H9 (cell line): ENCODE measurements at regions not wholly inside any gene's neighbourhood (a gene's known extent, or its start where the extent isn't known, plus 50 kb on each side); places are given as distances from the start of the nearest gene placed in this dataset.

Experiments
- DNase-seq: peaks from one replicate; pipeline ENCODE4 v3.0.0-alpha.2; 2017
- H2AFZ ChIP-seq: one replicate; pipeline ENCODE4 v1.6.1; 2013; ENCODE audit warnings: mild to moderate bottlenecking, low read length, control low read depth, moderate library complexity
- H2AK5ac ChIP-seq: 2 replicates; pipeline ENCODE4 v1.6.1; 2013; ENCODE audit warnings: low read length, control low read depth, mixed read lengths; ENCODE audit not compliant: insufficient read length
- H2BK120ac ChIP-seq: one replicate; pipeline ENCODE4 v1.6.1; 2013; ENCODE audit warnings: low read depth, mild to moderate bottlenecking, low read length, control low read depth, inconsistent platforms; ENCODE audit not compliant: poor library complexity, severe bottlenecking
- H2BK12ac ChIP-seq: 2 replicates; pipeline ENCODE4 v1.6.1; 2013; ENCODE audit warnings: low read length, control low read depth, mixed read lengths, low read depth; ENCODE audit not compliant: insufficient read length
- H2BK15ac ChIP-seq: 2 replicates; pipeline ENCODE4 v1.6.1; 2013; ENCODE audit warnings: low read depth, low read length, control low read depth
- H2BK20ac ChIP-seq: one replicate; pipeline ENCODE4 v1.6.1; 2013; ENCODE audit warnings: low read depth, mild to moderate bottlenecking, low read length, control low read depth, inconsistent platforms; ENCODE audit not compliant: poor library complexity, severe bottlenecking
- H2BK5ac ChIP-seq: 2 replicates; pipeline ENCODE4 v1.6.1; 2013; ENCODE audit warnings: low read length, control low read depth, mixed read lengths; ENCODE audit not compliant: insufficient read length
- H3K14ac ChIP-seq: 2 replicates; pipeline ENCODE4 v1.6.1; 2013; ENCODE audit warnings: low read length, control low read depth; ENCODE audit not compliant: insufficient read depth
- H3K18ac ChIP-seq: 2 replicates; pipeline ENCODE4 v1.6.1; 2013; ENCODE audit warnings: low read depth, mild to moderate bottlenecking, mixed read lengths, low read length, control low read depth; ENCODE audit not compliant: insufficient read length
- H3K23ac ChIP-seq: 2 replicates; pipeline ENCODE4 v1.6.1; 2013; ENCODE audit warnings: low read length, control low read depth, mixed read lengths, low read depth; ENCODE audit not compliant: insufficient read length
- H3K23me2 ChIP-seq: 2 replicates; pipeline ENCODE4 v1.6.1; 2013; ENCODE audit warnings: low read depth, mild to moderate bottlenecking, mixed read lengths, low read length, control low read depth; ENCODE audit not compliant: insufficient read length, poor library complexity, severe bottlenecking
- H3K27ac ChIP-seq: 2 replicates; pipeline ENCODE4 v1.5.1; 2013; ENCODE audit warnings: low read length, control low read depth, mixed read lengths, low read depth; ENCODE audit not compliant: insufficient read length
- H3K27me3 ChIP-seq: 2 replicates; pipeline ENCODE4 v1.6.1; 2013; ENCODE audit warnings: low read length, control low read depth, inconsistent platforms; ENCODE audit not compliant: insufficient read depth
- H3K4ac ChIP-seq: 2 replicates; pipeline ENCODE4 v1.6.1; 2013; ENCODE audit warnings: low read depth, mild to moderate bottlenecking, control low read depth, inconsistent platforms, low read length, moderate library complexity
- H3K4me1 ChIP-seq: 2 replicates; pipeline ENCODE4 v1.6.1; 2013; ENCODE audit warnings: low read length, control low read depth, inconsistent platforms; ENCODE audit not compliant: insufficient read depth
- H3K4me2 ChIP-seq: 2 replicates; pipeline ENCODE4 v1.6.1; 2013; ENCODE audit warnings: low read length, control low read depth, mixed read lengths; ENCODE audit not compliant: insufficient read length, insufficient read depth
- H3K56ac ChIP-seq: 2 replicates; pipeline ENCODE4 v1.6.1; 2013; ENCODE audit warnings: low read depth, mild to moderate bottlenecking, mixed read lengths, low read length, control low read depth; ENCODE audit not compliant: insufficient read length
- H3K79me1 ChIP-seq: 2 replicates; pipeline ENCODE4 v1.6.1; 2013; ENCODE audit warnings: low read depth, mild to moderate bottlenecking, moderate library complexity, low read length, control low read depth, inconsistent platforms; ENCODE audit not compliant: insufficient read depth, poor library complexity, severe bottlenecking
- H3K79me2 ChIP-seq: 2 replicates; pipeline ENCODE4 v1.6.1; 2013; ENCODE audit warnings: low read length, control low read depth, inconsistent platforms; ENCODE audit not compliant: insufficient read depth
- H3K9ac ChIP-seq: 2 replicates; pipeline ENCODE4 v1.6.1; 2013; ENCODE audit warnings: low read length, control low read depth, mixed read lengths; ENCODE audit not compliant: insufficient read length; ENCODE audit errors: extremely low read depth
- H3K9me3 ChIP-seq: one replicate; pipeline ENCODE4 v1.6.1; 2013; ENCODE audit warnings: low read depth, low read length, inconsistent platforms; ENCODE audit not compliant: control insufficient read depth
- H3T11ph ChIP-seq: one replicate; pipeline ENCODE4 v1.6.1; 2013; ENCODE audit warnings: mild to moderate bottlenecking, low read length, control low read depth, inconsistent platforms
- H4K20me1 ChIP-seq: one replicate; pipeline ENCODE4 v1.6.1; 2013; ENCODE audit not compliant: control insufficient read depth, insufficient read length, insufficient read depth
- H4K5ac ChIP-seq: 2 replicates; pipeline ENCODE4 v1.6.1; 2013; ENCODE audit warnings: low read depth, mild to moderate bottlenecking, mixed read lengths, low read length, control low read depth; ENCODE audit not compliant: insufficient read length
- H4K8ac ChIP-seq: replicated peaks from 2 replicates; pipeline ENCODE4 v1.6.1; 2013; ENCODE audit warnings: low read length, control low read depth, mixed read lengths, low read depth; ENCODE audit not compliant: insufficient read length
- H4K91ac ChIP-seq: 2 replicates; pipeline ENCODE4 v1.6.1; 2013; ENCODE audit warnings: low read depth, mild to moderate bottlenecking, moderate library complexity, mixed read lengths, low read length, control low read depth; ENCODE audit not compliant: insufficient read length
- H3K27ac Mint-ChIP-seq, 3 experiments: 2 replicates in 2 of 3; 3 replicates in 1 of 3; pipeline ENCODE4 v1.8.0; 2020 to 2021; ENCODE audit warnings: mixed read lengths in 3 of 3, mild to moderate bottlenecking in 1 of 3, moderate library complexity in 1 of 3
- H3K27me3 Mint-ChIP-seq: 2 replicates; pipeline ENCODE4 v1.8.0; 2021; ENCODE audit warnings: low read depth, mild to moderate bottlenecking, moderate library complexity, mixed read lengths
- H3K36me3 Mint-ChIP-seq, 3 experiments: 2 replicates in 2 of 3; 3 replicates in 1 of 3; pipeline ENCODE4 v1.8.0; 2020 to 2021; ENCODE audit warnings: low read depth in 3 of 3, mixed read lengths in 3 of 3; ENCODE audit not compliant: insufficient read depth in 1 of 3
- H3K4me1 Mint-ChIP-seq, 2 experiments: 2 replicates each; pipeline ENCODE4 v1.8.0; 2020; ENCODE audit warnings: mixed read lengths in 2 of 2
- H3K4me3 Mint-ChIP-seq, 2 experiments: 2 replicates in 1 of 2; 3 replicates in 1 of 2; pipeline ENCODE4 v1.8.0; 2020 to 2021; ENCODE audit warnings: mild to moderate bottlenecking in 2 of 2, mixed read lengths in 2 of 2, moderate library complexity in 1 of 2
- H3K9me3 Mint-ChIP-seq, 2 experiments: 2 replicates in 1 of 2; 3 replicates in 1 of 2; pipeline ENCODE4 v1.8.0; 2020; ENCODE audit warnings: mild to moderate bottlenecking in 2 of 2, mixed read lengths in 2 of 2, moderate library complexity in 1 of 2
- CTCF ChIP-seq: fragments of 200-600 bp; sonication (generic); conservative IDR thresholded peaks from 3 replicates; pipeline ENCODE4 v1.8.0; 2021; ENCODE audit warnings: antibody characterized with exemption, mild to moderate bottlenecking
- WGBS: extraction: QIAGEN DNeasy Blood & Tissue Kit; methylation state at CpG from one replicate; pipeline ENCODE4 v1.1.7; 2013; ENCODE audit warnings: missing lambda C conversion rate, low lambda C conversion rate, mixed read lengths; ENCODE audit not compliant: insufficient read length; ENCODE audit errors: extremely low coverage; 5-methylcytosine and 5-hydroxymethylcytosine counted together

GRCh38 chr3:94596141-94596540 is 533.3 kb downstream of the NSUN3 start:
- no peak overlapping the region for H2BK20ac ChIP-seq
- H3K23me2 ChIP-seq: no peaks in the 10 kb centered on the region
- H3K27ac Mint-ChIP-seq: no peak overlapping the region
- no peak overlapping the region for H3K23ac ChIP-seq
- no peaks in the 10 kb centered on the region for H3K27me3 ChIP-seq
- H3K4me1 ChIP-seq: no peaks in the 10 kb centered on the region; the same call in 1 of the 2 replicates
- peaks cover 13 to 14% of the 10 kb centered on the region in 2 experiments for H3K4me1 Mint-ChIP-seq
- H3K79me1 ChIP-seq: no peaks in the 10 kb centered on the region
- H3K36me3 Mint-ChIP-seq: peaks cover 0 to 4% (median 0%) of the 10 kb centered on the region in 3 experiments; a peak in 1 of 7 replicates
- H3K27me3 Mint-ChIP-seq: no peaks in the 10 kb centered on the region
- DNase-seq: no peak
- H3K27ac ChIP-seq: no peak overlapping the region
- no peak overlapping the region for H3K14ac ChIP-seq
- no peak overlapping the region for H4K5ac ChIP-seq
- no peak overlapping the region for H3K9ac ChIP-seq
- no peak for TF ChIP-seq CTCF
- H2BK12ac ChIP-seq: no peak overlapping the region
- H3K9me3 Mint-ChIP-seq: no peaks in the 10 kb centered on the region
- H3K18ac ChIP-seq: no peak overlapping the region
- H4K20me1 ChIP-seq: no peaks in the 10 kb centered on the region
- H3K4me3 Mint-ChIP-seq: no peak overlapping the region
- H2BK5ac ChIP-seq: no peak overlapping the region
- no peaks in the 10 kb centered on the region for H3K9me3 ChIP-seq
- H3K56ac ChIP-seq: no peak overlapping the region
- H3T11ph ChIP-seq: no peak overlapping the region
- H2AFZ ChIP-seq: no peak overlapping the region
- no peak overlapping the region for H2BK15ac ChIP-seq
- H3K4me2 ChIP-seq: no peak overlapping the region
- H4K8ac ChIP-seq: no peak overlapping the region
- H2AK5ac ChIP-seq: no peak overlapping the region
- no peaks in the 10 kb centered on the region for H3K79me2 ChIP-seq
- H2BK120ac ChIP-seq: no peak overlapping the region
- no peak overlapping the region for H3K4ac ChIP-seq
- no CpG with 5 or more reads among the region's 3 CpGs for WGBS
- no peak overlapping the region for H4K91ac ChIP-seq
